HUES64 (cell line): ENCODE measurements at regions not wholly inside any gene's neighbourhood (a gene's known extent, or its start where the extent isn't known, plus 50 kb on each side); places are given as distances from the start of the nearest gene placed in this dataset.
"Not testable (repeated sequence)": the region's sequence is repeated elsewhere in the genome, so short reads cannot be mapped to it uniquely, and the experiment has no call there.

Experiments
- H3K27ac ChIP-seq: 2 replicates; pipeline ENCODE4 v1.7.0; 2013; ENCODE audit warnings: low read depth, low read length, inconsistent platforms
- H3K27me3 ChIP-seq: 2 replicates; pipeline ENCODE4 v1.6.1; 2013; ENCODE audit warnings: mild to moderate bottlenecking, low read length; ENCODE audit not compliant: insufficient read depth
- H3K36me3 ChIP-seq: 2 replicates; pipeline ENCODE4 v1.6.1; 2013; ENCODE audit warnings: mild to moderate bottlenecking, low read length; ENCODE audit not compliant: insufficient read depth
- H3K4me1 ChIP-seq: 2 replicates; pipeline ENCODE4 v1.6.1; 2013; ENCODE audit warnings: mild to moderate bottlenecking, low read length, moderate library complexity; ENCODE audit not compliant: insufficient read depth
- H3K4me3 ChIP-seq: 2 replicates; pipeline ENCODE4 v1.5.1; 2013; ENCODE audit warnings: mild to moderate bottlenecking, low read length, moderate library complexity
- H3K9ac ChIP-seq: 2 replicates; pipeline ENCODE4 v1.6.1; 2013; ENCODE audit warnings: mild to moderate bottlenecking, low read depth, low read length
- H3K9me3 ChIP-seq: 2 replicates; pipeline ENCODE4 v1.6.1; 2013; ENCODE audit warnings: low read depth, low read length; ENCODE audit not compliant: insufficient read depth
- WGBS: fragments of 150-250, 120-280 bp; methylation state at CpG from one replicate; pipeline ENCODE4 v1.1.7; 2013; ENCODE audit warnings: missing lambda C conversion rate; 5-methylcytosine and 5-hydroxymethylcytosine counted together

DNA sequence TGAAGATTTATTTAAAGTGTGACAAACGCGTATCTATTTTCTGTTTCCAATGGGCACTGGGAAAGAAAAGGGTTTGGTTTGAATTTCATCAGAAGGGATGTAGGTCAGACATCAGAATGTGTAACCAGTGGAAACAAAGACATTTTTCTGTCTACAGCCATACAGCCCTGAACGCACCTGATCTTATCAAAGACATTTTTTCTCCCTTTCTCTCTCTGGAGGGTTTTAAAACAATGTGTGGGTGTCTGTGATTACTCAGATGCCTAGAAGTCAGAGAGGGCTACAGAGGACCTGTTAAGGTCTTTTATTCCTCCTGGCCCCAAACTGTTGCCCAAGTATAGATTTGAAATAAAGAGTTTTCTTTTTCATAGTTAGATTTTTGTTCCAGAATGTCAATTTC is 208.6 kb upstream of the LRRC61 start:
- H3K9me3 ChIP-seq, H3K36me3 ChIP-seq, H3K4me3 ChIP-seq, H3K9ac ChIP-seq, H3K4me1 ChIP-seq, H3K27me3 ChIP-seq, H3K27ac ChIP-seq: not testable (repeated sequence)
- WGBS, result 97% methylated on average over 2 of the region's 3 CpGs

DNA sequence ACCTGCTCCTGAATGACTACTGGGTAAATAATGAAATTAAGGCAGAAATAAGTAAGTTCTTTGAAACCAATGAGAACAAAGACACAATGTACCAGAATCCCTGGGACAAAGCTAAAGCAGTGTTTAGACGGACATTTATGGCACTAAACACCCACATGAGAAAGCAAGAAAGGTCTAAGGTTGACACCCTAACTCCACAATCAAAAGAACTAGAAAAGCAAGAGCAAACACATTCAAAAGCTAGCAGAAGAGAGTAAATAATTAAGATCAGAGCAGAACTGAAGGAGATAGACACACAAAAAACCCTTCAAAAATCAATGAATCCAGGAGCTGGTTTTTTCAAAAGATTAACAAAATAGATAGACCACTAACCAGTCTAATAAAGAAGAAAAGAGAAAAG is 203.2 kb upstream of the LRRC61 start:
- not testable (repeated sequence) for H3K27ac ChIP-seq, H3K27me3 ChIP-seq, H3K36me3 ChIP-seq, H3K9ac ChIP-seq, H3K4me1 ChIP-seq, H3K4me3 ChIP-seq, H3K9me3 ChIP-seq
- no CpG with 5 or more reads among the region's 1 CpG for WGBS

DNA sequence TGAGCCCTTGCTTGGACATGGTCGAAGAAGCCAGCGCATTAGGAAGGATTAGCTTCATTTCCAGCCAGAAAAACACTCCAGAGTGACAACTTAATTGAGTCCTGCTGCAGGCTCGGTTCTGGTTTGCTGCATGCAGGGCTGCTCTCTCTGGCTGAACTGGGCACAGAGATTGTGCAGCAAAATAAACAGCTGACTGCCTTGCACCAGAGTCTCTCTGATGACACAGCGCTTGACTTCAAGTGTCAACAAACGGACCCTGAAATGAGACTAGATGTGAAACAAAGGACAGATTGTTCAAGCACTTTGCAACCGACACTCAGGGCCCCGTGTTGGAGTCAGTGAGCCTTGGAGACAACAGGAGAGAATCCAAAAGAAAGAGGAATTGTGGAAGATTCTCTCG is 197.3 kb upstream of the LRRC61 start:
- 92% methylated on average over 7 of the region's 8 CpGs for WGBS
- H3K36me3 ChIP-seq, H3K9me3 ChIP-seq, H3K9ac ChIP-seq, H3K27me3 ChIP-seq, H3K4me3 ChIP-seq, H3K4me1 ChIP-seq, H3K27ac ChIP-seq: not testable (repeated sequence)

DNA sequence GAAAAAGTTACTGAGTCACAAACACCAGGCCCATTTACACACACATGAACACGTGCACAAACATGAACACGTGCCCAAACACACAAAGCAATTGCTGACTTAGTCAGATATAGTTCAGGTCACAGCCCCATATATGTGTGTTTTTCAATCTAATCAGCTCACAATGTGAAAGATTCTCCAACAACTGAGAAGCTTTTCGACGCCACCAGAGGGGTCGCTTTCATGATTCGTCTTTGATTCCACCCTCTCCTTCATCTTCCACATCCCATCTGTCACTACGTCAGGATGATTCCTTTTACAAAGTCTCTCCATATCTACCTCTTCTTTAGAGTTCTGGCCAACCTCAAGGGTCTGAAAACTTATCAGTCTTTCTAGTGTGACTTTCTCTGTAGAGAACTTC is 188.7 kb upstream of the LRRC61 start:
- not testable (repeated sequence) for H3K9ac ChIP-seq, H3K27me3 ChIP-seq, H3K9me3 ChIP-seq, H3K4me3 ChIP-seq, H3K27ac ChIP-seq, H3K36me3 ChIP-seq, H3K4me1 ChIP-seq
- 87% methylated on average over 7 of the region's 7 CpGs for WGBS

DNA sequence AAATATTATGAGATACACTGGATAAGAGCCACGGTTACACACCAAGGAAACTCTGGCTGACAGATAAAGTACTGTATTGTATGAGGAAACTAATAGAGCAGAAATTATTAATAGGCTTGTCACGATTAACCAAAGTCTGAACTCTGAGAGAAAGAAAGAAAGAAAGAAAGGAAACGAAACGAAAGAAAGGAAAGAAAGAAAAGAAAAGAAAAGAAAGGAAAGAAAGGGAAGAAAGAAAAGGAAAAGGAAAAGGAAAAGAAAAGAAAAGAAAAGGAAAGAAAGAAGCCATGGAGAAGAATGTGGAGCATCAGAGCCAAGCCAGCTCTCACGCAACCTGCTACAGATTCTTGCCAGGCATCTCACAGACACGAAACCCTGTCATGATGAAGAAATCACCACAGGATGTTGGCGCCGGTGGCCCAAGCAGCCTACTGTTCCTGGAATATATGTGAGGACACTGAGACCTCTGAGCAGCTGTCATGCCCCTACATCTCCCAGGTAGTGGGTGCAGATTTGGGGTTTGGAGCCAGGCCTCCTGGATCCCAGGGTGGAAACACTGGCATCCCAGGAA is 187.4 kb upstream of the LRRC61 start:
- H3K9ac ChIP-seq, H3K36me3 ChIP-seq, H3K4me3 ChIP-seq, H3K4me1 ChIP-seq, H3K27me3 ChIP-seq, H3K27ac ChIP-seq, H3K9me3 ChIP-seq: not testable (repeated sequence)
- 93% methylated on average over 7 of the region's 8 CpGs for WGBS

DNA sequence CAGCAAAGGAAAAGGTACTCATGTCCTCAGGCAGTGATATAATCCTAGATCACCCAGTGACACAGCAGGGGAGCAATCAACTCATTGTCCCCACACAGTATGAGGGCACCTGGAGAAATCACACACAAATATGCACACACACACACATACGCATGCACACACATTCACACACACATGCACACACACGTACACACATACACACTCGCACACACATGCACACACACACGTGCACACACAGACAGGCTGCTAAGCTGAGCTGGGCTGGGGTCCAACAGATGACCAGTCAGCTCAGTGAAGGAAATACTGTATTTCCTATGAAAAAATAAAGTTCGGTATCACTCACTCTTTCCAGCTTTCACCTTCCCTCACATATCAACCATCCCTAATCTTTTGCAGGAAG is 183.3 kb upstream of the LRRC61 start:
- WGBS, result 86% methylated on average over 4 of the region's 5 CpGs
- H3K4me1 ChIP-seq, H3K36me3 ChIP-seq, H3K4me3 ChIP-seq, H3K9ac ChIP-seq, H3K27ac ChIP-seq, H3K27me3 ChIP-seq, H3K9me3 ChIP-seq: not testable (repeated sequence)

DNA sequence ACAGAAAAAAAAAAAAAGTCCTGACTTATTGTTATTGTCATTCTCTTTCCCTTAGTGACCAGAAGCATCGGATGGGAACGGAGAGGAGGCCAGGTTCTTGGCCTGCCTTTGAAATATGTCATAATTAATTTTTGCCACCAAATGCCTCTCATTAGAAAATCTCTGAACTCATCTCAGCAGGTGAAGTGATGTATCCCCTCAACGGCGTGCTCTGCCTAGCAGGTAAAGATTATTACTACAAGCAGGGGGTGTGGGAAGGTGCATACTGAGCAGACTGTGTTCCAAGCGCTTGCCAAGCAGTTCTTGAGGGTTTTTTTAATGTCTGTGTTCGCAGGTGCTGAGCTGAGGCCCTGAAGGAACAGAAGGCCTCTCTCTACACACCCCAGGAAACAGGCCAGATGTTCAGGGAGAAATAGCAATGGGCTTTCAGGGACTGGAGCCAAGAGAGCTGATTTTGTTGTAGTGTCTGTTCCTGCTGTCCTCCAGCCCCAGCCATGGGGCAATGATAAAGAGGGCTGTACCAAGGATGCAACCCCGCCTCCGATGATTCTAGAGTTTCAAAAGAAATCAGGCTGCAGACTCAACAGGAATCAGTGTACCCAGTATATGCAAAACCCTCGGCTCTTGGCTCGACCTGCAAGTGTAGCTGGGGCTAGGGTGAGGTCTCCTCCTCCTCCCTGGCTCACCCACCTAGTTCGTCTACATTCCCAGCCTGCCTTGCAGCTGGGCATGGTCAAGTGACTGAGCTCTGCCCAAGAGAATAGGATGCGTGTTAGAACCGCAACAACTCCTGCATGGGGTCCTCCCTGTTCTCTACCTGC is 181.4 kb upstream of the LRRC61 start:
- WGBS, result 85% methylated on average over 7 of the region's 13 CpGs
- not testable (repeated sequence) for H3K9ac ChIP-seq, H3K9me3 ChIP-seq, H3K4me1 ChIP-seq, H3K27ac ChIP-seq, H3K36me3 ChIP-seq, H3K27me3 ChIP-seq, H3K4me3 ChIP-seq

DNA sequence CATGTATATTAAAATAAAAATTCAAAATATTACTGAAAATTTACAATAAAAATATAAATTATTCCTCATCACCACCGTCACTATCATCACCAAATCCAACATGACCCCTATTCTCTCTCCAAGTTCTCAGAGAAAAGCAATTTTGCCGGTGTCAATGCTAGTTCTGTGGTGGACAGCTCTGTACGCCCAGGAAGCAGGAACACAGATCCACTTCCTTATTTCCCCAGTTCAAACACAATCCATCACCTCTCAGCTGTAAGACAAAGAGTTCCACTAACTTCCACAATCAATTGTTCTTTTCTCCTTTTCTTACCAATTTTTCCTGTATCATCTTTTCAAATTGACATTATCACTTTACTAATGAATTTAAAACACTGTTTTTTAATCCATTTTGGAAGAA is 177.0 kb upstream of the LRRC61 start:
- H3K36me3 ChIP-seq, H3K4me1 ChIP-seq, H3K9me3 ChIP-seq, H3K9ac ChIP-seq, H3K4me3 ChIP-seq, H3K27ac ChIP-seq, H3K27me3 ChIP-seq: not testable (repeated sequence)
- 94% methylated on average over 2 of the region's 3 CpGs for WGBS

DNA sequence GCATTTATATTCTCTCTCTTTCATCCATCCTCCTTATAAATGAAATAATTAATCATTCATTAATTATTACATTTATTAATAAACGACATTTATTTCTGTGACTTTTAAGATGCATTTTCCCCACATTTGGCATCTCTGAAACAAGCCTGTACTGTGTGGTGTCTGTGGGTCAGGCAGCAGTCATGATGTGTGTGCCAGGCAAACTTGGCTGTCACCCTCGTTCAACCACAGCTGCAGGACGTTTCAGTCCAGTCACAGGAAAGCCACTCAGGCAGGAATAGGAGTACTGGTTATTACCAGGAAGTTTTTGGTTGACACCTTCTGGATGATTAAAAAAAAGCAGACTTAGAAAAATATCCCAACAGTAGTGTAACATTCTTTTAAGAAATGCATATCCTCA is 175.6 kb upstream of the LRRC61 start:
- H3K36me3 ChIP-seq, H3K4me3 ChIP-seq, H3K9ac ChIP-seq, H3K4me1 ChIP-seq, H3K27ac ChIP-seq, H3K9me3 ChIP-seq, H3K27me3 ChIP-seq: not testable (repeated sequence)
- 88% methylated on average over 1 of the region's 3 CpGs for WGBS

DNA sequence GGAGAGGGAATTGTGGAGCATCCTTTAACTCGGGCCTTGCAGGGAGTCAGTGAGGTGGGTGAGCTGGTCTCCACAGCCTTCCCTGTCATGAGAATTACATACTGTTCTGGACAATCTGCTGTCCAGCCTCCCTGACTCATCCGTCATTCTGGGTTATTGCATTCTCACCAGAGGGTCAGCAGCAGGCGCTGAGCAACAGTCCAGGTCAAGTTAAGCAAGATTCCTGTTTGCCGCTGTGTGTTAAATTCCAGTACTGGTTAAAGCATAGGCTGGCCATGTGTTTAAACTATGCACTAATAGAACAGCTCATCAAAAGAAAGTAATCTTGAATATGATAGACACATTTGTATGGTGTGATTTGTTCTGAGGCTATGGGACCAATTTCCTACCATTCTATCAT is 167.1 kb upstream of the LRRC61 start:
- not testable (repeated sequence) for H3K9ac ChIP-seq, H3K27me3 ChIP-seq, H3K4me1 ChIP-seq, H3K27ac ChIP-seq, H3K4me3 ChIP-seq, H3K36me3 ChIP-seq, H3K9me3 ChIP-seq
- 91% methylated on average over 3 of the region's 4 CpGs for WGBS

DNA sequence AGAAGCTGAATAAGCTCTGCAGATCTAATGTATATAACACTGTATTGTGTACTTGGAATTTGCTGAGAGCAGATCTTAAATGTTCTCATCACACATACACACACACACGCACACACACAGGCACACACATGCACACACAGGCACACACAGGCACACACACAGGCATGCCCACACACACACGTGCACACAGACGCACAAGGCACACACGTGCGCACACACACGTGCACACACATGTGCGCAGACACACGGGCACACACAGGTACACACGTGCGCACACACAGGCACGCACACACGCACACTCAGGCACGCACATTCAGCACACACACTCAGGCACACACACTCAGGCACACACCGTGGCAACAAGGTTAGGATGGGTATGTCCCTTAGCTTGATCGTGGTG is 164.5 kb upstream of the LRRC61 start:
- not testable (repeated sequence) for H3K27ac ChIP-seq, H3K27me3 ChIP-seq, H3K36me3 ChIP-seq, H3K4me1 ChIP-seq, H3K9ac ChIP-seq, H3K9me3 ChIP-seq, H3K4me3 ChIP-seq
- 88% methylated on average over 15 of the region's 15 CpGs for WGBS

DNA sequence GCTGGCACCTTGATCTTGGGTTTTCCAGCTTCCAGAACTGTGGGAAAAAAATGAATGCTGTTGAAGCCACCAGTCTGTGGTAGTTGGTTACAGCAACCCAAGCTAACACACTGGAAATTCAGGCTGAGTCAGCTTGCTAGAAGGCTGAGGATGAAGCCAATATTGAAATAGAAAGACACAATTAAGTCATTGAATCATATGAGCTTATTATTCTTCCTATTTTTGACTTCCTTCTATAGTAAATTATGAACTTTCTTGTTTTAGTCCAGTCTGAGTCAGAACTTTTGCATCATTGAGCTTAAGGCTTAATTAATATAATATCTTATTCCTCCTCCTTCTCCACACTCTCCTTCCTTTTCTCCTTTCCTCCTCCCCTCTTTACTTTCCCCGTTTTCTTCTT is 153.6 kb upstream of the LRRC61 start:
- not testable (repeated sequence) for H3K9me3 ChIP-seq, H3K9ac ChIP-seq, H3K27me3 ChIP-seq, H3K36me3 ChIP-seq, H3K27ac ChIP-seq, H3K4me3 ChIP-seq, H3K4me1 ChIP-seq
- WGBS, result 100% methylated on average over 1 of the region's 1 CpG
